ENCODE measurements at regions not wholly inside any gene's neighbourhood (a gene's known extent, or its start where the extent isn't known, plus 50 kb on each side); places are given as distances from the start of the nearest gene placed in this dataset.

- ChIA-PET CTCF (interaction anchor here (1.1 to 1.3 kb wide), 2 partner anchors 9 to 26 kb away, joined by 3 read pairs; no protein-coding TSS in a partner anchor), POLR2A (interaction anchor here (0.6 kb wide), 1 partner anchor 42 kb away, joined by 4 read pairs; no protein-coding TSS in a partner anchor)
- peaks cover 0 to 16% (median 0%) of the 10 kb centered on the region in 3 donors for H3K36me3 Mint-ChIP-seq
- H3K4me1 Mint-ChIP-seq: peaks cover 0 to 9% (median 0%) of the 10 kb centered on the region in 3 donors
- Histone ChIP-seq H3K4me3 (ENCODE audit: low read length) (no peak overlapping the region), H3K27me3 (ENCODE audit: insufficient read depth, low read length, poor library complexity, severe bottlenecking) (no peaks in the 10 kb centered on the region), H3K27ac (ENCODE audit: low read depth, low read length) (no peak overlapping the region), H3K9me3 (ENCODE audit: low read length) (no peaks in the 10 kb centered on the region), H3K36me3 (ENCODE audit: insufficient read depth, low read length) (no peaks in the 10 kb centered on the region), H3K4me1 (ENCODE audit: insufficient read depth, low read length) (no peaks in the 10 kb centered on the region)
- H3K4me3 Mint-ChIP-seq: no peak overlapping the region
- DNase-seq: no peak
- H3K27ac Mint-ChIP-seq: no peak overlapping the region
- H3K9me3 Mint-ChIP-seq: peaks cover 4 to 12% (median 9%) of the 10 kb centered on the region in 5 donors
- H3K27me3 Mint-ChIP-seq: no peaks in the 10 kb centered on the region
These were observed 81.2 kb upstream of the ATF7IP start for GRCh38 chr12:14284184-14284722.

- no peak for DNase-seq
- no peak overlapping the region for H3K4me3 Mint-ChIP-seq
- H3K36me3 Mint-ChIP-seq: peaks cover 0 to 18% (median 0%) of the 10 kb centered on the region in 3 donors
- Histone ChIP-seq H3K27me3 (ENCODE audit: insufficient read depth, low read length, poor library complexity, severe bottlenecking) (no peaks in the 10 kb centered on the region), H3K27ac (ENCODE audit: low read depth, low read length) (no peak overlapping the region), H3K36me3 (ENCODE audit: insufficient read depth, low read length) (no peaks in the 10 kb centered on the region), H3K4me1 (ENCODE audit: insufficient read depth, low read length) (no peaks in the 10 kb centered on the region), H3K9me3 (ENCODE audit: low read length) (no peaks in the 10 kb centered on the region), H3K4me3 (ENCODE audit: low read length) (no peak overlapping the region)
- POLR2A ChIA-PET: no interaction called here
- H3K27me3 Mint-ChIP-seq: no peaks in the 10 kb centered on the region
- peaks cover 3 to 6% (median 6%) of the 10 kb centered on the region in 3 donors for H3K4me1 Mint-ChIP-seq
- H3K9me3 Mint-ChIP-seq: peaks cover 8 to 12% (median 10%) of the 10 kb centered on the region in 5 donors
- CTCF ChIA-PET: no interaction called here
- no peak overlapping the region for H3K27ac Mint-ChIP-seq
These were observed 75.9 kb upstream of the ATF7IP start for GRCh38 chr12:14289601-14290000.

GRCh38 chr12:14290951-14291350, 74.5 kb upstream of the ATF7IP start:
- Histone ChIP-seq H3K27ac (ENCODE audit: low read depth, low read length) (no peak overlapping the region), H3K4me1 (ENCODE audit: insufficient read depth, low read length) (no peaks in the 10 kb centered on the region), H3K27me3 (ENCODE audit: insufficient read depth, low read length, poor library complexity, severe bottlenecking) (no peaks in the 10 kb centered on the region), H3K36me3 (ENCODE audit: insufficient read depth, low read length) (no peaks in the 10 kb centered on the region), H3K9me3 (ENCODE audit: low read length) (no peaks in the 10 kb centered on the region), H3K4me3 (ENCODE audit: low read length) (no peak overlapping the region)
- DNase-seq: no peak
- CTCF ChIA-PET: no interaction called here
- Mint-ChIP-seq H3K9me3 (peaks cover 8 to 19% (median 10%) of the 10 kb centered on the region in 5 donors), H3K4me3 (no peak overlapping the region), H3K27me3 (no peaks in the 10 kb centered on the region), H3K36me3 (peaks cover 0 to 28% (median 3%) of the 10 kb centered on the region in 3 donors), H3K27ac (no peak overlapping the region), H3K4me1 (peaks cover 3 to 6% (median 6%) of the 10 kb centered on the region in 3 donors)
- POLR2A ChIA-PET: no interaction called here

- peaks cover 0 to 6% (median 0%) of the 10 kb centered on the region in 5 donors for H3K9me3 Mint-ChIP-seq
- H3K27ac ChIP-seq (ENCODE audit: low read depth, low read length): no peak overlapping the region
- CTCF ChIA-PET: no interaction called here
- H3K27ac Mint-ChIP-seq: no peak overlapping the region
- no peaks in the 10 kb centered on the region for H3K27me3 ChIP-seq (ENCODE audit: insufficient read depth, low read length, poor library complexity, severe bottlenecking)
- H3K9me3 ChIP-seq (ENCODE audit: low read length): no peaks in the 10 kb centered on the region
- H3K4me1 Mint-ChIP-seq: peaks cover 0 to 3% (median 0%) of the 10 kb centered on the region in 3 donors
- H3K27me3 Mint-ChIP-seq: no peaks in the 10 kb centered on the region
- H3K36me3 Mint-ChIP-seq: peaks cover 0 to 11% (median 1%) of the 10 kb centered on the region in 3 donors
- no peaks in the 10 kb centered on the region for H3K36me3 ChIP-seq (ENCODE audit: insufficient read depth, low read length)
- no peak for DNase-seq
- POLR2A ChIA-PET: no interaction called here
- no peaks in the 10 kb centered on the region for H3K4me1 ChIP-seq (ENCODE audit: insufficient read depth, low read length)
- H3K4me3 ChIP-seq (ENCODE audit: low read length): no peak overlapping the region
- H3K4me3 Mint-ChIP-seq: no peak overlapping the region
These were observed 61.8 kb upstream of the ATF7IP start for GRCh38 chr12:14303661-14304155.

GRCh38 chr12:14307004-14307403, 58.5 kb upstream of the ATF7IP start:
- H3K27me3 ChIP-seq (ENCODE audit: insufficient read depth, low read length, poor library complexity, severe bottlenecking): no peaks in the 10 kb centered on the region
- no peak for DNase-seq
- no peaks in the 10 kb centered on the region for H3K36me3 ChIP-seq (ENCODE audit: insufficient read depth, low read length)
- Mint-ChIP-seq H3K27ac (no peak overlapping the region), H3K36me3 (peaks cover 0 to 1% (median 0%) of the 10 kb centered on the region in 3 donors), H3K9me3 (peaks cover 0 to 7% (median 0%) of the 10 kb centered on the region in 5 donors), H3K4me1 (peaks cover 0 to 3% (median 0%) of the 10 kb centered on the region in 3 donors), H3K27me3 (no peaks in the 10 kb centered on the region), H3K4me3 (no peak overlapping the region)
- POLR2A ChIA-PET: no interaction called here
- H3K4me3 ChIP-seq (ENCODE audit: low read length): no peak overlapping the region
- H3K4me1 ChIP-seq (ENCODE audit: insufficient read depth, low read length): no peaks in the 10 kb centered on the region
- CTCF ChIA-PET: no interaction called here
- no peak overlapping the region for H3K27ac ChIP-seq (ENCODE audit: low read depth, low read length)
- H3K9me3 ChIP-seq (ENCODE audit: low read length): no peaks in the 10 kb centered on the region

- CTCF ChIA-PET: no interaction called here
- POLR2A ChIA-PET: no interaction called here
- H3K9me3 ChIP-seq (ENCODE audit: low read length): no peaks in the 10 kb centered on the region
These were observed 57.0 kb upstream of the ATF7IP start for GRCh38 chr12:14308516-14308915.

GRCh38 chr12:14310866-14311265, 54.6 kb upstream of the ATF7IP start:
- H3K27ac ChIP-seq (ENCODE audit: low read depth, low read length): no peak overlapping the region
- H3K4me1 Mint-ChIP-seq: no peaks in the 10 kb centered on the region
- H3K4me1 ChIP-seq (ENCODE audit: insufficient read depth, low read length): no peaks in the 10 kb centered on the region
- peaks cover 0 to 7% (median 0%) of the 10 kb centered on the region in 5 donors for H3K9me3 Mint-ChIP-seq
- no peak overlapping the region for H3K4me3 Mint-ChIP-seq
- H3K9me3 ChIP-seq (ENCODE audit: low read length): no peaks in the 10 kb centered on the region
- ChIA-PET CTCF (no interaction called here), POLR2A (no interaction called here)
- peaks cover 0 to 2% of the 10 kb centered on the region in 2 donors for H3K27me3 Mint-ChIP-seq
- no peak overlapping the region for H3K4me3 ChIP-seq (ENCODE audit: low read length)
- H3K36me3 ChIP-seq (ENCODE audit: insufficient read depth, low read length): no peaks in the 10 kb centered on the region
- no peak overlapping the region for H3K27ac Mint-ChIP-seq
- H3K27me3 ChIP-seq (ENCODE audit: insufficient read depth, low read length, poor library complexity, severe bottlenecking): no peaks in the 10 kb centered on the region
- no peaks in the 10 kb centered on the region for H3K36me3 Mint-ChIP-seq
- DNase-seq: no peak

More at GRCh38 chr12:14308516-14308915, 57.0 kb upstream of the ATF7IP start:
- Mint-ChIP-seq H3K4me3 (no peak overlapping the region), H3K27me3 (no peaks in the 10 kb centered on the region), H3K27ac (no peak overlapping the region), H3K4me1 (peaks cover 0 to 2% (median 0%) of the 10 kb centered on the region in 3 donors), H3K36me3 (peaks cover 0 to 1% (median 0%) of the 10 kb centered on the region in 3 donors), H3K9me3 (peaks cover 0 to 7% (median 0%) of the 10 kb centered on the region in 5 donors)
- H3K36me3 ChIP-seq (ENCODE audit: insufficient read depth, low read length): no peaks in the 10 kb centered on the region
- H3K4me3 ChIP-seq (ENCODE audit: low read length): no peak overlapping the region
- no peak for DNase-seq
- no peaks in the 10 kb centered on the region for H3K27me3 ChIP-seq (ENCODE audit: insufficient read depth, low read length, poor library complexity, severe bottlenecking)
- H3K4me1 ChIP-seq (ENCODE audit: insufficient read depth, low read length): no peaks in the 10 kb centered on the region
- no peak overlapping the region for H3K27ac ChIP-seq (ENCODE audit: low read depth, low read length)

- no peaks in the 10 kb centered on the region for H3K36me3 ChIP-seq (ENCODE audit: insufficient read depth, low read length)
These were observed 51.9 kb upstream of the ATF7IP start for GRCh38 chr12:14313379-14314138.

More at GRCh38 chr12:14313379-14314138, 51.9 kb upstream of the ATF7IP start:
- peaks cover 0 to 2% of the 10 kb centered on the region in 2 donors for H3K27me3 Mint-ChIP-seq
- ChIA-PET CTCF (no interaction called here), POLR2A (no interaction called here)
- H3K9me3 ChIP-seq (ENCODE audit: low read length): no peaks in the 10 kb centered on the region
- H3K9me3 Mint-ChIP-seq: peaks cover 0 to 7% (median 0%) of the 10 kb centered on the region in 5 donors
- DNase-seq: no peak
- no peak overlapping the region for H3K27ac ChIP-seq (ENCODE audit: low read depth, low read length)
- no peaks in the 10 kb centered on the region for H3K4me1 Mint-ChIP-seq
- H3K36me3 Mint-ChIP-seq: no peaks in the 10 kb centered on the region
- H3K4me1 ChIP-seq (ENCODE audit: insufficient read depth, low read length): no peaks in the 10 kb centered on the region
- no peaks in the 10 kb centered on the region for H3K27me3 ChIP-seq (ENCODE audit: insufficient read depth, low read length, poor library complexity, severe bottlenecking)
- H3K4me3 Mint-ChIP-seq: no peak overlapping the region
- H3K27ac Mint-ChIP-seq: peak overlapping the region in 1 of 8 donors; percentile 63
- no peak overlapping the region for H3K4me3 ChIP-seq (ENCODE audit: low read length)
